Neural crest cell (in vitro differentiated cells): ENCODE measurements at regions not wholly inside any gene's neighbourhood (a gene's known extent, or its start where the extent isn't known, plus 50 kb on each side); places are given as distances from the start of the nearest gene placed in this dataset.
"Not testable (repeated sequence)": the region's sequence is repeated elsewhere in the genome, so short reads cannot be mapped to it uniquely, and the experiment has no call there.

Source experiments
- DNase-seq: peaks from one replicate; pipeline ENCODE4 v3.0.0; 2021; ENCODE audit warnings: low read depth, mixed read lengths, low spot score
- H3K27ac Mint-ChIP-seq: one replicate; pipeline ENCODE4 v1.8.0; 2021; ENCODE audit warnings: mild to moderate bottlenecking, mixed read lengths; ENCODE audit not compliant: unreplicated experiment
- H3K27me3 Mint-ChIP-seq: 2 replicates; pipeline ENCODE4 v1.8.0; 2021; ENCODE audit warnings: low read depth, mild to moderate bottlenecking, mixed read lengths
- H3K36me3 Mint-ChIP-seq: 2 replicates; pipeline ENCODE4 v1.8.0; 2021; ENCODE audit warnings: low read depth, mild to moderate bottlenecking, mixed read lengths
- H3K4me1 Mint-ChIP-seq: 2 replicates; pipeline ENCODE4 v1.8.0; 2021; ENCODE audit warnings: mixed read lengths
- H3K4me3 Mint-ChIP-seq: one replicate; pipeline ENCODE4 v1.8.0; 2021; ENCODE audit warnings: mild to moderate bottlenecking, mixed read lengths
- H3K9me3 Mint-ChIP-seq: 2 replicates; pipeline ENCODE4 v1.8.0; 2021; ENCODE audit warnings: mixed read lengths
- TF ChIP-seq, protein P1 (sequence below): fragments of 200-600 bp; sonication (generic); conservative IDR thresholded peaks from 2 replicates; pipeline ENCODE4 v1.5.0; 2021; ENCODE audit warnings: antibody characterized with exemption, mild to moderate bottlenecking

DNA sequence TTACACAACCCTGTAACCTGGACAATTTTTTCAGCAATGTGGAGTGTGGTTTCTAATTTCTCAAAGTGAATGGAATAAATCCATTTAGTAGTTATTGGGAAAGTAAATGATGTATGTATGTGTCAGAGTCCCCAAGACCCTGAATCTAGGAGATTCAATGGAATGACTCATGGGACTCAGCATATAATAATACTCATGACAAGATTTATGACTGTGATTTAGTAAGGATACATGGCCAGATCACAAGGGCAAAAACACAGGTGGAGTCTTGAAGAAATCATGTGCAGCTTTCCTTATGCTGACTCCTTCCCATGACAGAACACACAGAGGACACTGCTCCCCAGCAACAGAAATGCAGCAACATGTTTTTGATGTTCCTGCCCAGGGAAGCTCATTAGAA, 1877.7 kb upstream of the LRRTM1 start:
- H3K36me3 Mint-ChIP-seq, result no peaks in the 10 kb centered on the region
- H3K27ac Mint-ChIP-seq, result no peak overlapping the region
- H3K9me3 Mint-ChIP-seq, result no peaks in the 10 kb centered on the region
- no peak for DNase-seq
- H3K4me1 Mint-ChIP-seq, result no peaks in the 10 kb centered on the region
- no peaks in the 10 kb centered on the region for H3K27me3 Mint-ChIP-seq
- TF ChIP-seq, protein P1, sequence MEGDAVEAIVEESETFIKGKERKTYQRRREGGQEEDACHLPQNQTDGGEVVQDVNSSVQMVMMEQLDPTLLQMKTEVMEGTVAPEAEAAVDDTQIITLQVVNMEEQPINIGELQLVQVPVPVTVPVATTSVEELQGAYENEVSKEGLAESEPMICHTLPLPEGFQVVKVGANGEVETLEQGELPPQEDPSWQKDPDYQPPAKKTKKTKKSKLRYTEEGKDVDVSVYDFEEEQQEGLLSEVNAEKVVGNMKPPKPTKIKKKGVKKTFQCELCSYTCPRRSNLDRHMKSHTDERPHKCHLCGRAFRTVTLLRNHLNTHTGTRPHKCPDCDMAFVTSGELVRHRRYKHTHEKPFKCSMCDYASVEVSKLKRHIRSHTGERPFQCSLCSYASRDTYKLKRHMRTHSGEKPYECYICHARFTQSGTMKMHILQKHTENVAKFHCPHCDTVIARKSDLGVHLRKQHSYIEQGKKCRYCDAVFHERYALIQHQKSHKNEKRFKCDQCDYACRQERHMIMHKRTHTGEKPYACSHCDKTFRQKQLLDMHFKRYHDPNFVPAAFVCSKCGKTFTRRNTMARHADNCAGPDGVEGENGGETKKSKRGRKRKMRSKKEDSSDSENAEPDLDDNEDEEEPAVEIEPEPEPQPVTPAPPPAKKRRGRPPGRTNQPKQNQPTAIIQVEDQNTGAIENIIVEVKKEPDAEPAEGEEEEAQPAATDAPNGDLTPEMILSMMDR, result no peak
- H3K4me3 Mint-ChIP-seq, result no peak overlapping the region

DNA sequence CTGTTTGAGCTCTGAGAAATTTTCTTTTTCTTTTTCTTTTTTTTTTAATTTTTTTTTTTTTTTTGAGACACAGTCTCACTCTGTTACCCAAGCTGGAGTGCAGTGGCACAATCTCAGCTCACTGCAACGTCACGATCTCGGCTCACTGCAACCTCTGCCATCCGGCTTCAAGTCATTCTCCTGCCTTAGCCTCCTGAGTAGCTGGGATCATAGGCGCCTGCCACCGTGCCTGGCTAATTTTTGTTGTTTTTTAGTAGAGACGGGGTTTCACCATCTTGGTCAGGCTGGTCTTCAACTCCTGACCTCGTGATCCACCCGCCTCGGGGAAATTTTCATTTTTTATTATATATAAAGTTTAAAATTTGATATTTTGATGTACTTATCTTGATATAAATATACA, 1870.7 kb upstream of the LRRTM1 start:
- not testable (repeated sequence) for H3K4me1 Mint-ChIP-seq, H3K27ac Mint-ChIP-seq, DNase-seq, H3K9me3 Mint-ChIP-seq, H3K36me3 Mint-ChIP-seq, H3K27me3 Mint-ChIP-seq, H3K4me3 Mint-ChIP-seq

DNA sequence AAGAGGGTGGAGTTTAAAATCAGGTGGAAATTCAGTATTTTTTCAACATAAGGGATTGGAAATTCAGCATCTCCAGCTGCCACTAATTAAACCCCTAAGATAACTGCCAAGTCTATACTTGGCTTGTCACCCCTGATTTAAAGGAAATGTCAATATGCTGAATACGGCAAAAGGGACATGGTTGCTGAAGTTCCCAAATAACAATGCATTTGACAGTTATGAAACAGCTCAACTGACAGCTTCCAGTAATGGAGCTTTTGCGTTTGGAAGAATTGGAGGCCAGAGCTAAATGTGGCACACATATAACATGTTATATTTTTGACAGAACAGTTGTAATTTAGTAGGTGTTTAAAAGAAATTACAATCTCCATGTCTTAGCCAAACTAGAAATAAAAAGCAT, 1867.9 kb upstream of the LRRTM1 start:
- TF ChIP-seq, protein P1, result no peak
- no peaks in the 10 kb centered on the region for H3K27me3 Mint-ChIP-seq
- peaks cover 3% of the 10 kb centered on the region for H3K9me3 Mint-ChIP-seq
- peaks cover 2% of the 10 kb centered on the region for H3K36me3 Mint-ChIP-seq
- no peaks in the 10 kb centered on the region for H3K4me1 Mint-ChIP-seq
- no peak overlapping the region for H3K4me3 Mint-ChIP-seq
- DNase-seq, result no peak
- H3K27ac Mint-ChIP-seq, result no peak overlapping the region

DNA sequence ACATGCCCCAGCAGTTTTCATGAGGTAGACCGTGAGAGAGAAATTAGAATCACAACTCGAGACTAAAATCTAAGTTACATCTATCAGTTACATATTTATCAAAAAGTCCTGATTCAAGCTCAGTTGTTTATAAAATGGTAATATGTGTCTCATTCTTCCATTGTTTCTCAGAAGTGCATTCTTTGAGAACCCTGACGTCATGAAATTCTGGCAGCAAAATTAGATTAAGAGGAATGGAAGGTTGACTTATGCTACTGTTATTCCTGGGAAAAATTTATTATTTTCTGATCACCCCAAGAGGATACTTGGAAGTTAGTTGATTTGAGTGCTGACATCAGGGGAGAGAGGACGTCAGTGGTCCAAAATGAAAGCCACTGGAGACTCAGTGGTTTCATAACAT, 1864.8 kb upstream of the LRRTM1 start:
- TF ChIP-seq, protein P1, result no peak
- no peak overlapping the region for H3K27ac Mint-ChIP-seq
- no peaks in the 10 kb centered on the region for H3K36me3 Mint-ChIP-seq
- H3K4me1 Mint-ChIP-seq, result no peaks in the 10 kb centered on the region
- H3K9me3 Mint-ChIP-seq, result no peaks in the 10 kb centered on the region
- H3K27me3 Mint-ChIP-seq, result no peaks in the 10 kb centered on the region
- DNase-seq, result no peak
- H3K4me3 Mint-ChIP-seq, result no peak overlapping the region

DNA sequence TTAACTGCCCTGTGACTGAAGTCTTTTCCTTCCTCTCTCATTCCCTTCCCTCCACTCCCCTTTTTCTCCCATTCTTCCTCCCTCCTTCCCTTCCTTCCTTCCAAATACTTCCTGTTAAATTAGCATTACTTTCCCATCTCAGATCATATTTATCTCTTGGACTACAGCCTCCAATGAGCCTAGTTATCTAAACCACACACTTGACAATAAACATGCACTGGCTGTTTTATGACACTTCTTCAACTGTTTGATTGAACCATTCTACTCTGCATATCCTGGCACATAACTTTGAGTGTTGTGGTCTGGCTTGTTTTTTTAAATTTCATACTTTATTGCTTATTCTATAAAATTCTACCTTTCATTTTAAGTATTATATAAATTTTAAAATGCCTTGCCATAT, 1860.8 kb upstream of the LRRTM1 start:
- DNase-seq, result no peak
- TF ChIP-seq, protein P1, result no peak
- H3K4me3 Mint-ChIP-seq, result no peak overlapping the region
- H3K36me3 Mint-ChIP-seq, result no peaks in the 10 kb centered on the region
- H3K27ac Mint-ChIP-seq, result no peak overlapping the region
- H3K9me3 Mint-ChIP-seq, result no peaks in the 10 kb centered on the region
- no peaks in the 10 kb centered on the region for H3K27me3 Mint-ChIP-seq
- H3K4me1 Mint-ChIP-seq, result no peaks in the 10 kb centered on the region

DNA sequence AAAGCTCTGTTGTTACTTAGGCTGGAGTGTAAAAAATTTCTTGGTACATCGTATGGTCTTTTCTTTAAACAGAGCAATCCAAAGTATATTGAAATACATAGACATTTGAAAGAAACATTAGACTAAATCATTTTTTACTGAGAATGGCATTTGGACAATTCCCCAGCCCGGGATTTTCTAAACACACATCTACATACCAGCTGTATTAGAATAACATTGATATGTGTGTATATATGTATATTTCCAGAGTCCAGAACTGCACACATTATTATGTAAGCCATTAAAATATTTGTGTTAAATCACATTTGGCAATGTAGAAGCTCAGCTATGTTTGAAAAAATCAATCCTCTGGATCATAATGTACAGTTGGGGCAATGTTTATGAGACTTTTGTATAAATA, 1853.6 kb upstream of the LRRTM1 start:
- TF ChIP-seq, protein P1, result no peak
- no peaks in the 10 kb centered on the region for H3K9me3 Mint-ChIP-seq
- no peaks in the 10 kb centered on the region for H3K36me3 Mint-ChIP-seq
- no peak overlapping the region for H3K27ac Mint-ChIP-seq
- no peaks in the 10 kb centered on the region for H3K4me1 Mint-ChIP-seq
- H3K4me3 Mint-ChIP-seq, result no peak overlapping the region
- DNase-seq, result no peak
- no peaks in the 10 kb centered on the region for H3K27me3 Mint-ChIP-seq
